ENCODE measurements at regions not wholly inside any gene's neighbourhood (a gene's known extent, or its start where the extent isn't known, plus 50 kb on each side); places are given as distances from the start of the nearest gene placed in this dataset.

- TF ChIP-seq ZNF174 (tag by site-specific recombination; IDR thresholded peaks at IDR 0.05) = no peak
- TF ChIP-seq, protein P1, sequence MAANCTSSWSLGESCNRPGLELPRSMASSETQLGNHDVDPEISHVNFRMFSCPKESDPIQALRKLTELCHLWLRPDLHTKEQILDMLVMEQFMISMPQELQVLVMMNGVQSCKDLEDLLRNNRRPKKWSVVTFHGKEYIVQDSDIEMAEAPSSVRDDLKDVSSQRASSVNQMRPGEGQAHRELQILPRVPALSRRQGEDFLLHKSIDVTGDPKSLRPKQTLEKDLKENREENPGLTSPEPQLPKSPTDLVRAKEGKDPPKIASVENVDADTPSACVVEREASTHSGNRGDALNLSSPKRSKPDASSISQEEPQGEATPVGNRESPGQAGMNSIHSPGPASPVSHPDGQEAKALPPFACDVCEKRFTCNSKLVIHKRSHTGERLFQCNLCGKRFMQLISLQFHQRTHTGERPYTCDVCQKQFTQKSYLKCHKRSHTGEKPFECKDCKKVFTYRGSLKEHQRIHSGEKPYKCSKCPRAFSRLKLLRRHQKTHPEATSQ (tag by site-specific recombination; IDR thresholded peaks at IDR 0.05) = no peak
- TF ChIP-seq, protein P2, sequence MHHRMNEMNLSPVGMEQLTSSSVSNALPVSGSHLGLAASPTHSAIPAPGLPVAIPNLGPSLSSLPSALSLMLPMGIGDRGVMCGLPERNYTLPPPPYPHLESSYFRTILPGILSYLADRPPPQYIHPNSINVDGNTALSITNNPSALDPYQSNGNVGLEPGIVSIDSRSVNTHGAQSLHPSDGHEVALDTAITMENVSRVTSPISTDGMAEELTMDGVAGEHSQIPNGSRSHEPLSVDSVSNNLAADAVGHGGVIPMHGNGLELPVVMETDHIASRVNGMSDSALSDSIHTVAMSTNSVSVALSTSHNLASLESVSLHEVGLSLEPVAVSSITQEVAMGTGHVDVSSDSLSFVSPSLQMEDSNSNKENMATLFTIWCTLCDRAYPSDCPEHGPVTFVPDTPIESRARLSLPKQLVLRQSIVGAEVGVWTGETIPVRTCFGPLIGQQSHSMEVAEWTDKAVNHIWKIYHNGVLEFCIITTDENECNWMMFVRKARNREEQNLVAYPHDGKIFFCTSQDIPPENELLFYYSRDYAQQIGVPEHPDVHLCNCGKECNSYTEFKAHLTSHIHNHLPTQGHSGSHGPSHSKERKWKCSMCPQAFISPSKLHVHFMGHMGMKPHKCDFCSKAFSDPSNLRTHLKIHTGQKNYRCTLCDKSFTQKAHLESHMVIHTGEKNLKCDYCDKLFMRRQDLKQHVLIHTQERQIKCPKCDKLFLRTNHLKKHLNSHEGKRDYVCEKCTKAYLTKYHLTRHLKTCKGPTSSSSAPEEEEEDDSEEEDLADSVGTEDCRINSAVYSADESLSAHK (tag by site-specific recombination; IDR thresholded peaks at IDR 0.05) = no peak
- no peak for TF ChIP-seq INSM2 (tag by site-specific recombination; IDR thresholded peaks at IDR 0.05)
- TF ChIP-seq, protein P3, sequence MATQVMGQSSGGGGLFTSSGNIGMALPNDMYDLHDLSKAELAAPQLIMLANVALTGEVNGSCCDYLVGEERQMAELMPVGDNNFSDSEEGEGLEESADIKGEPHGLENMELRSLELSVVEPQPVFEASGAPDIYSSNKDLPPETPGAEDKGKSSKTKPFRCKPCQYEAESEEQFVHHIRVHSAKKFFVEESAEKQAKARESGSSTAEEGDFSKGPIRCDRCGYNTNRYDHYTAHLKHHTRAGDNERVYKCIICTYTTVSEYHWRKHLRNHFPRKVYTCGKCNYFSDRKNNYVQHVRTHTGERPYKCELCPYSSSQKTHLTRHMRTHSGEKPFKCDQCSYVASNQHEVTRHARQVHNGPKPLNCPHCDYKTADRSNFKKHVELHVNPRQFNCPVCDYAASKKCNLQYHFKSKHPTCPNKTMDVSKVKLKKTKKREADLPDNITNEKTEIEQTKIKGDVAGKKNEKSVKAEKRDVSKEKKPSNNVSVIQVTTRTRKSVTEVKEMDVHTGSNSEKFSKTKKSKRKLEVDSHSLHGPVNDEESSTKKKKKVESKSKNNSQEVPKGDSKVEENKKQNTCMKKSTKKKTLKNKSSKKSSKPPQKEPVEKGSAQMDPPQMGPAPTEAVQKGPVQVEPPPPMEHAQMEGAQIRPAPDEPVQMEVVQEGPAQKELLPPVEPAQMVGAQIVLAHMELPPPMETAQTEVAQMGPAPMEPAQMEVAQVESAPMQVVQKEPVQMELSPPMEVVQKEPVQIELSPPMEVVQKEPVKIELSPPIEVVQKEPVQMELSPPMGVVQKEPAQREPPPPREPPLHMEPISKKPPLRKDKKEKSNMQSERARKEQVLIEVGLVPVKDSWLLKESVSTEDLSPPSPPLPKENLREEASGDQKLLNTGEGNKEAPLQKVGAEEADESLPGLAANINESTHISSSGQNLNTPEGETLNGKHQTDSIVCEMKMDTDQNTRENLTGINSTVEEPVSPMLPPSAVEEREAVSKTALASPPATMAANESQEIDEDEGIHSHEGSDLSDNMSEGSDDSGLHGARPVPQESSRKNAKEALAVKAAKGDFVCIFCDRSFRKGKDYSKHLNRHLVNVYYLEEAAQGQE (tag by site-specific recombination; IDR thresholded peaks at IDR 0.05) = no peak
- no peak for TF ChIP-seq ZFP3 (tag by site-specific recombination; IDR thresholded peaks at IDR 0.05; ENCODE audit: low read depth)
- no peak for TF ChIP-seq ZNF16 (tag by site-specific recombination; IDR thresholded peaks at IDR 0.05; ENCODE audit: low read depth)
These were observed 936.0 kb upstream of the SLC10A2 start (continued) for GRCh38 chr13:104002216-104002615.

DNA sequence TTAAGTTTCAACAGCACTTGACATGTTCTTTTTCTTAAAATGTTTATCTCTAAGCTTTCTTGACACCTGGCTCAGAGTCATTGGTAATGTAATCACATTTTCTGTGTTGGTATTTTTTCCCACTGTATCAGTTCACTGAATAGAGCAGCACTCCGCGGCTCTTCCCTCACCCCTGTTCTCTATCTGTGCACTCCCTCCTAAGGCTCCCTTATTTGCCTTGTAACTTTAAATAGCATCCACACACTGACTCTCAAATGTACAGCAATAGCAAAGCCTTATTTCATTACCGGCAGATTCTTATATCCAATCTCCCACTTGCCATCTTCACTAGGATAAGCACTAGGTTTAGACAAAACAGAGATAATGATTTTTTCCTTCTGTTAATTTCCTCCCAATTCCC, 935.5 kb upstream of the SLC10A2 start:
- Histone ChIP-seq H3K4me3 (ENCODE audit: low read depth, low read length) (no peak overlapping the region), H3K36me3 (ENCODE audit: control insufficient read depth in 2 of 2, insufficient read depth in 1 of 2, low read length in 2 of 2) (no peaks in the 10 kb centered on the region), H3K27ac (ENCODE audit: extremely low read depth, low read depth, low read length) (no peak overlapping the region), H3K9me3 (ENCODE audit: control insufficient read depth, insufficient read depth, low read depth, low read length) (no peaks in the 10 kb centered on the region), H3K4me1 (ENCODE audit: control insufficient read depth, insufficient read depth, low read length) (no peaks in the 10 kb centered on the region)
- ChIA-PET CTCF (no interaction called here), POLR2A (no interaction called here)
- TF ChIP-seq ZNF837 (tag by site-specific recombination; IDR thresholded peaks at IDR 0.05) (no peak), ZNF10 (tag by site-specific recombination; IDR thresholded peaks at IDR 0.05) (no peak), ZNF155 (tag by site-specific recombination; IDR thresholded peaks at IDR 0.05) (no peak), ZNF169 (tag by site-specific recombination; IDR thresholded peaks at IDR 0.05) (no peak), ZNF366 (tag by site-specific recombination; conservative IDR thresholded peaks at IDR 0.05) (no peak)
- TF ChIP-seq, protein P4, sequence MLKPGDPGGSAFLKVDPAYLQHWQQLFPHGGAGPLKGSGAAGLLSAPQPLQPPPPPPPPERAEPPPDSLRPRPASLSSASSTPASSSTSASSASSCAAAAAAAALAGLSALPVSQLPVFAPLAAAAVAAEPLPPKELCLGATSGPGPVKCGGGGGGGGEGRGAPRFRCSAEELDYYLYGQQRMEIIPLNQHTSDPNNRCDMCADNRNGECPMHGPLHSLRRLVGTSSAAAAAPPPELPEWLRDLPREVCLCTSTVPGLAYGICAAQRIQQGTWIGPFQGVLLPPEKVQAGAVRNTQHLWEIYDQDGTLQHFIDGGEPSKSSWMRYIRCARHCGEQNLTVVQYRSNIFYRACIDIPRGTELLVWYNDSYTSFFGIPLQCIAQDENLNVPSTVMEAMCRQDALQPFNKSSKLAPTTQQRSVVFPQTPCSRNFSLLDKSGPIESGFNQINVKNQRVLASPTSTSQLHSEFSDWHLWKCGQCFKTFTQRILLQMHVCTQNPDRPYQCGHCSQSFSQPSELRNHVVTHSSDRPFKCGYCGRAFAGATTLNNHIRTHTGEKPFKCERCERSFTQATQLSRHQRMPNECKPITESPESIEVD (tag by site-specific recombination; IDR thresholded peaks at IDR 0.05) = no peak
- TF ChIP-seq, protein P5, sequence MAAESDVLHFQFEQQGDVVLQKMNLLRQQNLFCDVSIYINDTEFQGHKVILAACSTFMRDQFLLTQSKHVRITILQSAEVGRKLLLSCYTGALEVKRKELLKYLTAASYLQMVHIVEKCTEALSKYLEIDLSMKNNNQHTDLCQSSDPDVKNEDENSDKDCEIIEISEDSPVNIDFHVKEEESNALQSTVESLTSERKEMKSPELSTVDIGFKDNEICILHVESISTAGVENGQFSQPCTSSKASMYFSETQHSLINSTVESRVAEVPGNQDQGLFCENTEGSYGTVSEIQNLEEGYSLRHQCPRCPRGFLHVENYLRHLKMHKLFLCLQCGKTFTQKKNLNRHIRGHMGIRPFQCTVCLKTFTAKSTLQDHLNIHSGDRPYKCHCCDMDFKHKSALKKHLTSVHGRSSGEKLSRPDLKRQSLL (tag by site-specific recombination; IDR thresholded peaks at IDR 0.05) = no peak
